H1 (cell line): ENCODE measurements at regions not wholly inside any gene's neighbourhood (a gene's known extent, or its start where the extent isn't known, plus 50 kb on each side); places are given as distances from the start of the nearest gene placed in this dataset.

ENCODE experiments used
- EP300 ChIP-seq, 2 experiments: IDR thresholded peaks; 1 replicate in 1 of 2; 2 replicates in 1 of 2; pipeline ENCODE4 v1.6.1; 2011 to 2012; ENCODE audit warnings: low read depth in 2 of 2, low read length in 2 of 2, mild to moderate bottlenecking in 2 of 2, borderline replicate concordance in 1 of 2, inconsistent platforms in 1 of 2, moderate library complexity in 1 of 2
- EZH2 ChIP-seq: fragments of 200-600 bp; sonication (generic); IDR thresholded peaks from 2 replicates; pipeline ENCODE4 v1.7.1; 2012; ENCODE audit warnings: low read depth, mild to moderate bottlenecking, moderate library complexity, low read length, inconsistent platforms; ENCODE audit not compliant: severe bottlenecking
- GABPA ChIP-seq: IDR thresholded peaks from 2 replicates; pipeline ENCODE4 v1.6.1; 2011; ENCODE audit warnings: mild to moderate bottlenecking, low read length, moderate library complexity, borderline replicate concordance; ENCODE audit not compliant: insufficient read depth
- POLR2A ChIP-seq, 2 experiments: IDR thresholded peaks; 1 replicate in 1 of 2; 2 replicates in 1 of 2; pipeline ENCODE4 v1.6.1; 2011; ENCODE audit warnings: low read depth in 2 of 2, low read length in 2 of 2, mild to moderate bottlenecking in 2 of 2; ENCODE audit errors: control extremely low read depth in 1 of 2
- POLR2AphosphoS5 ChIP-seq: IDR thresholded peaks from 2 replicates; pipeline ENCODE4 v1.6.1; 2011; ENCODE audit warnings: low read depth, low read length
- RAD21 ChIP-seq, 2 experiments: IDR thresholded peaks in 1 of 2; conservative IDR thresholded peaks in 1 of 2; 2 replicates each; pipeline ENCODE4 v1.6.1; 2011; ENCODE audit warnings: low read depth in 2 of 2, low read length in 2 of 2, improper control_type of control experiment in 1 of 2, inconsistent platforms in 1 of 2, mild to moderate bottlenecking in 1 of 2, moderate library complexity in 1 of 2
- SP1 ChIP-seq: IDR thresholded peaks from 2 replicates; pipeline ENCODE4 v1.6.1; 2011; ENCODE audit warnings: low read depth, low read length
- SRF ChIP-seq: IDR thresholded peaks from 2 replicates; pipeline ENCODE4 v1.6.1; 2011; ENCODE audit warnings: mild to moderate bottlenecking, low read depth, low read length, moderate library complexity
- YY1 ChIP-seq: IDR thresholded peaks from 2 replicates; pipeline ENCODE4 v1.6.1; 2011; ENCODE audit warnings: low read depth, mild to moderate bottlenecking, low read length
- ZNF274 ChIP-seq: IDR thresholded peaks from 2 replicates; pipeline ENCODE4 v1.7.0; 2012; ENCODE audit warnings: low read length, borderline replicate concordance; ENCODE audit errors: extremely low read depth
- TF ChIP-seq, protein P1 (sequence below), 3 experiments: IDR thresholded peaks; 1 replicate in 2 of 3; 2 replicates in 1 of 3; pipeline versions ENCODE4 v1.5.1 to v1.6.1; 2011; ENCODE audit warnings: low read length in 3 of 3, mild to moderate bottlenecking in 3 of 3, inconsistent platforms in 2 of 3, low read depth in 1 of 3, moderate library complexity in 1 of 3; ENCODE audit not compliant: insufficient read depth in 1 of 3; ENCODE audit errors: control extremely low read depth in 1 of 3
- TF ChIP-seq, protein P2 (sequence below): IDR thresholded peaks from 2 replicates; pipeline ENCODE4 v1.6.1; 2012; ENCODE audit warnings: inconsistent platforms

DNA sequence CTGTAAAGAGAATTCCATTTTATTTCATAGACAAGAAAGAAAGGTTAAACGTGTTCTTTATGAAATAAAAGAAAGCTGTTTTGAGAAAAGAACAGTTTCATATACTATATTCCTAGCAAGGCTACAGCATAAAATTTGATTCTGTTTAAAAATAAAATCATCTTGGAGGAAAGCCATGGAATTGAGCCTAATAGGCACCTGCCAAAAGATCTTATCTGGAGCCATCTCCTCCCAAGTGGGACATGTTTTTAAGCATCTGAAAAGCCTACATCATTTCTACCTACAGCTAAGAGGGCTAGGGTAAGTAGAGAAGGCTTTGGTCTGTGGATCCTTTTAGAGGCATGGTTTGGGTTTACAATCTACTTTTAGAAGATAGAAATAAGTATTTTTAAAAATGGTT lies 89.3 kb downstream of the GAS1 start:
- no peak for TF ChIP-seq RAD21 (IDR thresholded peaks at IDR 0.05 in 1 of 2, conservative IDR thresholded peaks at IDR 0.05 in 1 of 2; ENCODE audit: low read depth in 2 of 2, low read length in 2 of 2)
- TF ChIP-seq POLR2A (IDR thresholded peaks at IDR 0.05; ENCODE audit: control extremely low read depth in 1 of 2, low read depth in 2 of 2, low read length in 2 of 2): no peak
- no peak for TF ChIP-seq YY1
- no peak for TF ChIP-seq GABPA
- no peak for TF ChIP-seq EZH2
- TF ChIP-seq, protein P1, sequence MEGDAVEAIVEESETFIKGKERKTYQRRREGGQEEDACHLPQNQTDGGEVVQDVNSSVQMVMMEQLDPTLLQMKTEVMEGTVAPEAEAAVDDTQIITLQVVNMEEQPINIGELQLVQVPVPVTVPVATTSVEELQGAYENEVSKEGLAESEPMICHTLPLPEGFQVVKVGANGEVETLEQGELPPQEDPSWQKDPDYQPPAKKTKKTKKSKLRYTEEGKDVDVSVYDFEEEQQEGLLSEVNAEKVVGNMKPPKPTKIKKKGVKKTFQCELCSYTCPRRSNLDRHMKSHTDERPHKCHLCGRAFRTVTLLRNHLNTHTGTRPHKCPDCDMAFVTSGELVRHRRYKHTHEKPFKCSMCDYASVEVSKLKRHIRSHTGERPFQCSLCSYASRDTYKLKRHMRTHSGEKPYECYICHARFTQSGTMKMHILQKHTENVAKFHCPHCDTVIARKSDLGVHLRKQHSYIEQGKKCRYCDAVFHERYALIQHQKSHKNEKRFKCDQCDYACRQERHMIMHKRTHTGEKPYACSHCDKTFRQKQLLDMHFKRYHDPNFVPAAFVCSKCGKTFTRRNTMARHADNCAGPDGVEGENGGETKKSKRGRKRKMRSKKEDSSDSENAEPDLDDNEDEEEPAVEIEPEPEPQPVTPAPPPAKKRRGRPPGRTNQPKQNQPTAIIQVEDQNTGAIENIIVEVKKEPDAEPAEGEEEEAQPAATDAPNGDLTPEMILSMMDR (IDR thresholded peaks at IDR 0.05; ENCODE audit: control extremely low read depth in 1 of 3, insufficient read depth in 1 of 3, low read depth in 1 of 3, low read length in 3 of 3): no peak
- TF ChIP-seq POLR2AphosphoS5: no peak
- no peak for TF ChIP-seq SP1
- no peak for TF ChIP-seq SRF
- TF ChIP-seq, protein P2, sequence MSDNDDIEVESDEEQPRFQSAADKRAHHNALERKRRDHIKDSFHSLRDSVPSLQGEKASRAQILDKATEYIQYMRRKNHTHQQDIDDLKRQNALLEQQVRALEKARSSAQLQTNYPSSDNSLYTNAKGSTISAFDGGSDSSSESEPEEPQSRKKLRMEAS: no peak
- TF ChIP-seq EP300 (IDR thresholded peaks at IDR 0.05; ENCODE audit: borderline replicate concordance in 1 of 2, low read depth in 2 of 2, low read length in 2 of 2): no peak
- TF ChIP-seq ZNF274: no peak
